GM19467 (cell line): ENCODE measurements at regions not wholly inside any gene's neighbourhood (a gene's known extent, or its start where the extent isn't known, plus 50 kb on each side); places are given as distances from the start of the nearest gene placed in this dataset.

ENCODE experiments used
- ATAC-seq: cut with Tn5 transposase; IDR thresholded peaks from one replicate; pipeline ENCODE4 v1.9.1; 2021; ENCODE audit warnings: mild to moderate bottlenecking, moderate library complexity; ENCODE audit not compliant: unreplicated experiment

DNA sequence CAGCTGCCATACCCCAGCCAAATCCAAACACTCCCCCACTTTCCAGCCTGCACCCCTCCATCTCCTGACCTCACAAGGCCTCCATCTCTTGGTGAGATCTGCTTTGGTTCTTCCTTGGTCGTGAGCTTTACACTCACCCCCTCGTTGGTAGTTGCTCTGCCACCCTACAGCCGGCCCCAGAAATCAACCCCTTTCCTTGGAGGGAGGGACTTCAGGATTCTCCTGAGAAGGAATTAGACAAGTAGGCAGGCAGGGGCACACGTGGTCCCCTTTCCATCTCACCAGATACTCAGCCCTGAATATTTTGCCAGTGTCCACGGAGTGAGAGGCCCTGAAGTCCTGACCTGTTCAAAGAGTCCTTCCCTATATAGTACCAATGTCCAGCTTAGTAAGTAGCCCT is 120.0 kb upstream of the PWP1 start:
- no peak for ATAC-seq

DNA sequence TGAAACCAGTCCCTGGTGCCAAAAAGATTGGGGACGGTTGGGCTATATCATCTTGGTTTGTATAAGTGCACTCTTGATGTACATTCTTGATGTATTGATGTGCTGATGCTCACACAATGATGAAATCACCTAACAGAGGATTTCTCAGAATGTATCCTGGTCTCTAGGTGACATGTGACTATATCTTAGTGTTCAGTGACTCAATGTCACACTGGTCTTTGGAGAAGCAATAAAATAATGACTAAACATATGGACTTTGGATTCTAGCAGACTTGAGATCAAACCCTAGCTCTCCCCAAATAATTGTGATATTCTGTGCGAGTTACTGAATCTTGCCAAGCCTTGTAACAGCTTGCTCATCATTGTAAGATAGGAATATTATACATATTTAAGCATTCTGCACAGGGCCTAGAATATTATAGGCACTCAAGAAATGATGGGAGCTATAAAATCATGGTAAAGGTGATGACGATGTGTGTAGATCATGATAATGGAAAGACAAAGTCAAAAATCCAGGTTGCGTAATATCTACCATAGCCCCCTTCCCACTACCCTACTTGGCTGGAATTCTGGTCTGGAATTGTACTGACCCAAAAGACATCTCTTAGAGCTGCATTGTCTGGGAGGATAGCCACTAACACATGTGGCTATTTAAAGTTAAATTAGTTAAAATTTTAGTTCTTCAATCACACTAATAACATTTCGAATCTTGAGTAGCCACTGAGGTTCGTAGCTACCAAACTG is 117.6 kb upstream of the PWP1 start:
- no peak for ATAC-seq

DNA sequence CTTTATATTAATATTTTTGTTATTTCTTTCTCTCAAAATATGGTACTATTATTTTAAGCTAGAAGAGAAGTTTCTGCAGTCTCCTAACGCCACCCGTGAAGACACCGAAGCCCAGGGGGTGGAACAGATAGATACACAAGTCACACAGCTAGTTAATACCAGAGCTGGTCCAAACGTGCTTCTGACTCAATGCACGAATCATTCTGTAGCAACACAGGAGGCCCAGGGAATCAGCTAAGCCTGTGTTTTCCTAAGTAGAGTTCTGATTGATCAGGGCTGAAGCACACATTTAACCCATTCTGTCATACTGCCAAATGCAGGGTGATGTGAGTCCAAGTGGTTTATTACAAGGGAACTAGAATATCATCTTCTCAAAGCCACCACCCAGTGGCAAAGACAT is 116.9 kb upstream of the PWP1 start:
- ATAC-seq: no peak

DNA sequence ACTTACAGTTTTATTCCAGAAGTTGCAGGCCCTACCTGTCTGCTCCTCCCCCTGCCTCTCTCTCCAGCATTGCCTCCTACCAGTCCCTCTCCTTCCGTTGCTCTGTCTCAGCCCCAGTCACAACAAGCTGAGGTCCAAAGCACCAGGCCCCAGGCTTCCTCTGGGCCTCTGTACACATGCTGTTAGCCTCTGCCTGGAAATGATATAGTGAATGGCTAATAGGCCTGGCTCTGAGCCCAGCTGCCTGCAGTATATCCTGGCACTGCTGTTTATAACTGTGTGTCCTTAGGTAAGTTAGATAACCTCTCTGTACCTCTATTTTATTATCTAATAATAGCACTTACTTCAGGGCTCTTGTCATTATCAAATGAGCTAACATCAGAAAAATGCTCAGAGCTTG is 114.9 kb upstream of the PWP1 start:
- ATAC-seq: no peak

DNA sequence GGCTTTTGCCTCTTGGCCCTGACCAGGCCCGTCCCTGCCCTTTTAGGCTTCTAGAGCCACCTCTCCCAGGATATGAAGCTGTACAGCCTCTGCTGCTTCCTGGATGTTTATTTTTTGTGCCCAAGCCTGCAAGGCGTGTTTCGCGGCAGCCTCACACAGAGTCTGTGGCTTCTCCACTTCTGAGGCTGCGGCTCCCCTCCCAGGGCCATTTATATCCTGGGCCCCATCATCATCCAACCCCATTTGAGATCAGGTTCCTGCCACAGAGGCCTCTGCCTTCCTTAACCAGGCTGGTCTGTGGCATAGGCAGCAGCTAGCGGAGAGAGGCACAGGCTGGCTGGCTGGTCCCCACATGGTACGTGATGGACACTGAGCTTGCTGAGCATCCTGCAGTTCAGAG is 114.1 kb upstream of the PWP1 start:
- ATAC-seq: no peak

DNA sequence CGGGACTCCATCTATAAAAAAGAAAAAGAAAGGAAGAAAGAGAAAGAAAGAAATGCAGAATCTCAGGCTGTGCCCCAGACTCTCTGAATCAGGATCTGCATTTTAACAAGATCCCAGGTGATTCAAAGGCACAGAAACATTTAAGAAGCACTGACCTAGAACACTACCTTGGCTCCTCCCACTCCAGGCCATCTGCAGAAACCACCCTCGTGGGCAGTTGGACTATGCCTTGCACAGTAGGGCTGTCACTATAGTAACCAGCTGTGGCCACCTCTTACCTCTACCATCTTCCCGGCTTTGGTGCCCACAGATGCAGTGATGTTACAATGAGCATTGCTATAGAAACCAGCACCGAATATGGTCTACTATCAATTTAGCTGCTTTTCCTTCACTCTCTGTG is 110.9 kb upstream of the PWP1 start:
- no peak for ATAC-seq

DNA sequence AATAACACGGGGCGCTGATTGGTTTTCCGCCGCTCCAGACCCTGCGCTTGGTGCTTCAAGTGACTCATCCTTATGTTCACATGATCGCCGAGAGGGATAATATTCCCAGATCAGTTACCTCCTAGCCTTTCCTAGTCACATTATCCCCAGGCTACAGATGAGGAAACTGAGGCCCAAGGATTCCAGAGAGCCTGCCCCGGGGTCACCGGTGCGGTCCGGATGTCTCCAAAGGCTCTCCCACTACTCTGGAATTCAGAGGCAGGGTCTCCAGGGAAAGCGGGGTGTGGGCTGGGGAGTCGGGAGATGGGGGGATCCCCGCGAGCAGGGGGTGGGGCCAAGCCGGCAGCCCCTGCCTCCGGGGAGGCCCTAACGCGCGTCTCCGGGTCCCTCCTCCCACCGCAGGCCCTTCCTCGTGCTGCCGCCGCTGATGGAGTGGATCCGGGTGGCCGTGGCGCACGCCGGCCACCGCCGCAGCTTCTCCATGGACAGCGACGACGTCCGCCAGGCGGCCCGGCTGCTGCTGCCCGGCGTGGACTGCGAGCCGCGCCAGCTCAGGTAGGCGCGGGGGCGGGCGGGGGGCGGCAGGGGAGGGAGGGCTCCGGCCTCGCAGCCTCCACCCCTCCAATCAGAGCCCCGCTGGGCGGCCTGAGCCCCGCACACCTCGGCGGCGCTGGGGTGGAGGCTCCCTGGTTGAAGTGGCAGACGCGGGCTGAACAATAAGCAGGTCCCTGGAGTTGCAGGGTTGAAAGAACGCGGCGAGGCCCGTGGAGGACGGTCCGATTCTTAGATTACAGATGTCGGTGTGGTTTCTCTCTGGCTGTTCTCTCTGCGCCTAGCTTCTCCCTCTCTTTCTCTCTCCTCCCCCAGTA is 104.6 kb upstream of the PWP1 start:
- no peak for ATAC-seq

DNA sequence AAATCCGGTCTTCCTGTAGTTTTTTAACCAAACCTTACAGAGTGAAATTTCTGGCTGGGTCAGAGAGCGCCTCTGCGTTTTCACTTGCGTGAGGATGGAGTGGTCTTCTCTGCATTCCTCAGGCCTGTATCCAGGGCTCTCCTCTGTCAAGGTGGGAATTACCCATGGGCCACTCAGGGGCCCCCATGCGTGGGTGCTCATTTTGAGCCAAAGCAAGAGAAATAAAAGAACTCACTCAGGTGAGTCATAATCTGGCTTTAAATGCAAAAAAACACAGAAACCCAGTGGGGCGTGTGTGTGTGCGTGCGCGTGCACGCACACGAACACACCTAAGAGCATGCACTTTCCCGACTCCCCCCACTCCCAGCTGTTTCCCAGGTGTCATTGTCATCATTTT is 104.0 kb upstream of the PWP1 start:
- no peak for ATAC-seq

DNA sequence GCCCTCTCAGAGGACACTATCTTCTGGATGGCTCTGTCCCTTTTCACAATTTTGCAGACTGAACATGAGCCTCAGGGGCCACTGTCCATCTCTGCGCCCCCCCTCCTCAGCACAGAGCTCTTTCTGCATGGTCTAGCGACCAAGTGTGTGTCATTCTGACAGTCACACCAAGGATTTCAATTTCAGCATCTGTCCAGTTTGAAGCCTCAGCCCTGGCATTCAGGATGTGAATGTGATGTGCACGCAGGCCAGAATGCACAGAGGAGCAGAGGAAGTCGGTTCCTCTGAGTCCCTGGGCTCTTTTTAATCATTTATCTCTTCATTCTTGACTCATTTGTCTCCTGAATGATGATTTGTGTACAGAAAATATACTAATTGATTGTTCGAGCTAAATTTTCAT is 102.0 kb upstream of the PWP1 start:
- no peak for ATAC-seq

DNA sequence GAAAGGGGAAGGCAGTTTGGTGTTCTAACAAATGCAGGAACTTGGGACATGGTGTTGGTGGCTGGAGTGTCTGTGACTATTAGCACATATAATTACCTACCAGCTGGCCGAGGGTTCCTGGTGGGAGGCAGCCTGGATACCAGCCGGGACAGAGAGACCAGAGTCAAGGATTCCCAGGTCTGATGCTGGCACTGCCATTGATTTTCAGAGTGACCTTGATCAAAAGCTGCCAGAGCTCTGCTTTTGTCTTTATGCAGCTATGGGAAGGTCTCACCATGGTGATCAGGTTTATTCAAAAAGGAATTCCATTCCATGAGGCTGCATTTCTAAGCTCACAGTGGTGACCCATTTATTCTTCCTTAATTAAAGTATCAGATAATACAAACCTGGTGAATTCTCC is 101.0 kb upstream of the PWP1 start:
- no peak for ATAC-seq

DNA sequence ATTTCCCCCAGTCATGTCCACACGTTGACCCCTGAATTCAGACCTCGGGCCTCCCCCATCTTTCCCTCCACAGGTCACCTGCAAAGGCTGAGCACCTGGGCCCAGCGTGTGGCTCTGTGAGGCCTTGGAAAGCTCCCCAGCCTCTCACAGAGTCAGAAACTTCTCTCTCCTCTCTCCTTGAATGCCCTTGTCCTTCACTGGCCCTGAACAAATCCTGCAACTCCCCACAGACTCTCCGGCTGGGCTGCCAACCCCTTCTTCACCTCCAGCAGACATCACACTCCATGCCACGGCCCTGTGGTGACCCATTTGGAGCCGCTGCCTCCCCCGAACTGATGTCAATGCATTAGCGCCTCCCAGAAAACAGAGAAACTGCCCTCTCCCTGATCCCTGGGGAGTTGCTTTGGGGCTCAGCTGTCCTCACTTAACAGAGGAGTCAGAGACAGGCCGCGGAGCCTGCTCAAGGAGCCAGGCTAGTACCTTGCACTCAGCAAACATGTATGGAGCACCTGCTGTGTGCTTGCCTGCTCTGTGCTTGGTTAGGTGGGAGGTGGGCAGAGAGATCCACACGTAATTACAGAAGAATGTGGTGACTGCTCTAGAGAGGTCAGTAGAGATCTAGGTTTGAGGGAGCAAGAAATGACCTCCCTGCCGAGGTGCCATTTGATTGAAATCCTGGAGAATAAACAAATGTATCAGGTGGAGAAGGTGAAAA is 99.2 kb upstream of the PWP1 start:
- no peak for ATAC-seq

DNA sequence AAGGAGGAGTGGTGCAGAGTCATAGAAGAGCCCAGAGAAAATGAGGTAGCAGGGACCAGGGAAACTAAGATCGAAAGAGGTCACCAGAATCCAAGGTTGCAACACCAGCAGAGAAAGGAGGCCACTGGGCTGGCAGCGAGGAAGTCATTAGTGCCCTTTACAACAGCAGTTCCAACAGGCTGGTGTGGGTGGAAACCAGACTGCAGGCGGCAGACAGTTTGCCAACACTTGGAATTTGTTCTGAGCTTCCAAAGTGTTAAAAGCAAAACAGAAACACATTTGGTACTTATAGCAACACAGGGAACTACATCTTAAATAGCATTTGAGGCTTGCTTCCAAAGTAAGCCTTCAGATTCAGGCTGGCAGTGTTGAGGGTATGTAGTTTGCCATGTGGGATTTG is 95.2 kb upstream of the PWP1 start:
- no peak for ATAC-seq

DNA sequence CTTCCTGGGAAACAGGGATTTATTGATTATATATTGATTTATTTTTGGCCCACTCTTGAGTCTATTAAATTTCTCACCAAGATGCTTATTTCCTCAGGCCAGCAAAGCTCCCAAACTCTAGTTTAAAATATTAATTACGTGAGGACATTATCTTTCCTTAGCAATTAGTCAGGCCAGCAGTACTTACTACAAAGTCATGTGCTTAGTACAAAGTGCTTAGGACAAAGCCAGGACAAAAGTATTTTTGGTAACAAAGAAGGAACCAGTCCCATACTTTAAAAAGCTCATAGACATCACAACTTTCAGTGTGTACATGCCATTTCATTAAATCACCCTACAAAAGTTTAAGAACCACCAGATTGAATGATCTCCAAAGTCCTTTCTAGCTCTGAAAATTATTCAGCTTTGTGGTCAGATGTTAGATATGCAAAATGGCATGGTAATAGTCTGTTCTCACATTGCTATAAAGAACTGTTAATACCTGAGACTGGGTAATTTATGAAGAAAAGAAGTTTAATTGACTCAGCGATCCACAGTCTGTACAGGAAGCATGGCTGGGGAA is 94.7 kb upstream of the PWP1 start:
- no peak for ATAC-seq

DNA sequence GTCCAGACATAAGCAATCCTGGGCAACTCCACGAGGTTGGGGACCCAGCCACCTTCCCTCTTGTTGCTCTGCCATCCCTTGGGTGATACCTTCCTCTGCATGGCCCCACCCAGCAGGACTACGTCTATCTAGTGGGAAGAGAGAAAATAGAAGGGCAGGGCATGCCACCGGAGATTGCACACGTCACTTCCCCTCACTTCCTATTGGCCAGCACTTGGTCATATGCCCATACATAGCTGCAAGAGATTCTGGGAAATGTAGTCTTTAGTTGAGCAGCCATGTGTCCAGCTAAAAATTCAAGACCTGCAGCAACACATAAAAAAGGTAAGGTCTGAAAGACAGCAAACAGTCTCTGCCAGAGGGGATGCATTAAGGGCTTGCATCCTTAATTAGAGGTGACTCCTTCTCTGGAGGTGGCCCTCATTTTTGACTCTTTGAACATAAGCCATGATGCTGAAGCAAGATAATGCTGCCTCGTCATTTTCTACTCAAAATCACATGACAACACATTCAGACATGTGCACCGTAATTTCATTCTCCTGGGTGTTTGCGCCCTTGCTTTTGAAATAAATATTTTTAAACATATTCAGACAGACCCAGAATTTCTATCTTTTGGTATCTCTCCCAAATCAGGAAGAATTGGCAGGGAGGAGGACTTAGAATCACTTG is 91.8 kb upstream of the PWP1 start:
- no peak for ATAC-seq

DNA sequence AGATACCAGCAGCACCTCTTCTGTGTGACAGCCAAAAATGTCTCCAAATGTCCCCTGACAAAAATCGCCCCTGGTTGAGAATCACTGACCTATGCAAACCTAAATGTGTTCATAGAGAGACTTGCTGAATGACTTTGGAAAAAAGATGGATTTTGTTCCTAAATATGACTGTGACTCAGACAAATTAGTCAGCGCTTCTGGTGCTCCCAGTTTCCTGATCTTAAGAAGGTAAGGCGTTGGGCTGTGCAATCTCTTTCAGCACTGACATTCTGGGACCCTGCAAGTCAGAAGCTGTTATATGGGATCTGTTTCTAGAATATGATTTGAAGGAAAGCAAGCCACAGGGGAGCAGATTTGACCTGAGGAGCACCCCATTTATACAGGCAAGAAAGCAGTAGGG is 90.6 kb upstream of the PWP1 start:
- ATAC-seq: no peak

DNA sequence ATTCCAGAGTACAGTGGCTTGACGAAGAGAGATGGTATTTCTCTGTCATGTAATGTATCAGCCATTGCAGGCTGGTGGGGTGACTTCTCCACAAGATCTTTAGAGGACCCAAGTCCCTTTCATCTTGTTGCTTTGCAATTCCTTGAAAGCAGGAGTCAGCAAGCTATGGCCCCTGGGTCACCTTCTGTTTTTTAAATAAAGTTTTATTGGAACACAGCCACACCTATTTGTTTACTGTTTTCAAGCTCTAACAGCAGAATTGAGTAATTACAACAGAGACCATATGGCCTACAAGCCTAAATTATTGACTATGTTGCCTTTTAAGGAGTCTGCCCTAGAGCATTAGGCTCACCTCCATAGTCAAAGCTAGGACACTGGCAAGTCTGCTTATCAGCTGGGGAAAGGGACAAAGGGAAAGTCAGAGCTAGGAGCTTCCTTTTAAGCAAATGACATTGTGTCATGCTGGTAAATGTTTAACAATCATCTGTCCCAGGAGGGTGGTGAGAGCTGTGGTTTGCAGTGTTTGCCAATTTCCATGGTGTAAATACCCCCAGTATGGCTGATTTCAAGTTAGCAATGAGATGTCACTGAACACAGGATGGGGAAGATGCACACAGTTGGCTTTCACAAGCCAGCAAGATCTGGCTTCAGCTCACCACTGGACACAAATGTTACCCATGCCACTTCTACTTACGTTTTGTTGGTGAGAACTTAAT is 87.7 kb upstream of the PWP1 start:
- ATAC-seq: no peak

DNA sequence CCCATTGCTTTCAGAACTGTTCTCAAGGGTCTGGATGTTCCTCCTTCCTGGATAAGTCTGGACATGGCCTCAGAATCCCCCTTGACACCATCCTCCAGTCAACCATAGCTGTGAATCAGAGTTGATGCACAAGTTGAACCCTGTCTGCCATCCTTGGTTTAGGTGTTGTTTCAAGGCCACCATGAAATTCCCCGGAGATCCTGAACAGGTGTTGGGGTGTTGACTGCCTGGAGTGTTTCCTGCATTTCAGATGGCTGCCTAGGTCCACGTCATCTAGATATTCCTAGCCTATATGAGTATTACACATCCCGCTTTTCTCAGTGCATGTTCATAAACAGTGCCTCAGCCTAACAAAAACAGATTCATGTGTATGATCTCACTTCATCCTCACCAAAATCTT is 86.7 kb upstream of the PWP1 start:
- ATAC-seq: no peak

DNA sequence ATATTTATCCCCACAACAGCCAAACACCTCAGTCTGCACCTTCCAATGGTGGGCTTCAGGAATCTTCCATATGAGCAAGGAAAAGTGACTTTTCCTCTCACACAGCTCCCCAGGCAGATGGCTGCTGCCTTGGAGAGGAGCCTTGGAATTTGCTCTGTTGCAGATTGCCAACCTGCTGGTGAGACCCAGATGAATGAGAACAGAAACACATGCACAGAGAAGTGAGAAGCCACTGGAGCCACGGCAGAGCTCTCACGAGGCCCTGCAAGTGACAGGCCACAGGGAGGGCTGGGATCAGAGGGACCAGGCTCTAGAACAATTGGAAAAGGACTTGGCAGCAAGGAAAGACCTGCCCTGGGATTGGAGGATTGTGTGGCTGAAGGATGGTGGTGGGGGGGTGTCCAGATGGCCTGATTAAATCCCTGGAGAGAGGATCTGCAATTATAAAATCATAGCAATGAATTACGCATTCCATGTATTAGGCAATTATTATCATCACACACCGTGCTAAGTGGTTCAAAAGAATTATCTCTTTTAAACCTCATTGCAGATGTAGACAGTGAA is 84.9 kb upstream of the PWP1 start:
- no peak for ATAC-seq

DNA sequence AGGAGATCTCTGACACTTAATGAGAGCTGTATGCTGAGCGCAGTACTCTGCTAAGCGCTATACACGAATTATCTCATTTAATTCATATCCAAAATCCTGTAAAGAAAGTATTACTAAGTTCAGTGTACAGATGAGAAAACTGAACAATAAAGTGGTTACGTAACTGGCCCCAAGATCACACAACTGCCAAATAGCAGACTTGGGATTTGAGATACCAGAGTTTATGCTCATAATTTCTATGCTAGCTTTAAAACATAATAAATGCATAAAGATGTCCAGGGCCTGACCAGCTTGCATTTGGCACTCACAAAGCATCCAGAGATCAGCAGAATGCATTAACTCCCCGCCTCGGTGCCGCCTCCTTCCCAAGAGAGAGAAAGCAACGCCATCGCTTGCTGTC is 83.2 kb upstream of the PWP1 start:
- no peak for ATAC-seq

DNA sequence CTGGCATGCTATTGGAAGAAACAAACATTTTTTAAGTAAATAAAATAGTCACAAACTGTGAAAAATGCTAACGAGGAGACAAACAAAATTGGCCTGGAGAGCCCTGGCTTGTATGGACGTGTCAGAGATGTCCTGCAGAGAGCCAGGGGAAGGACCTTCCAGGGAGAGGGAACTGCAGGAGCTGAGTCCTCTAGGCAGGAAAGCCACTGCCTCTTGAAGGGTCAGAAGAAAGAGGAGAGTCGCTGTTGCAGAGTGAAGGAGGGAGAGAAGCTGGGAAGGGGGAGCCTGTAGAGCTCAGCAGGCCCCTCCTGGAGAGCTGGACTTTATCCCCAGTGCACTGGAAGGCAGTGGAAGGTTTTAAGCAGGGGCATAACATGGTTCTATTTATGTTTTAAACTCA is 80.3 kb upstream of the PWP1 start:
- no peak for ATAC-seq
